Activated naive CD4-positive, alpha-beta T cell treated with anti-CD3 and anti-CD28 coated beads for 36 hours (primary cell): ENCODE measurements at regions not wholly inside any gene's neighbourhood (a gene's known extent, or its start where the extent isn't known, plus 50 kb on each side); places are given as distances from the start of the nearest gene placed in this dataset.

Experiments used
- CTCF ChIA-PET: fragments of 350-600 bp; sonication (Branson Sonifier 250); formaldehyde crosslinking; loops from one replicate; lab custom pipeline; 2021; ENCODE audit warnings: antibody characterized with exemption; lab: Charles Lee
- DNase-seq: peaks from one replicate; pipeline ENCODE4 v3.0.0-alpha.2; 2020
- H3K27ac Mint-ChIP-seq: one replicate; pipeline ENCODE4 v1.8.0; 2021; ENCODE audit warnings: mild to moderate bottlenecking, mixed read lengths
- H3K27me3 Mint-ChIP-seq: one replicate; pipeline ENCODE4 v1.8.0; 2021; ENCODE audit warnings: low read depth, mixed read lengths
- H3K36me3 Mint-ChIP-seq: one replicate; pipeline ENCODE4 v1.8.0; 2021; ENCODE audit warnings: low read depth, mixed read lengths
- H3K4me1 Mint-ChIP-seq: one replicate; pipeline ENCODE4 v1.8.0; 2021; ENCODE audit warnings: low read depth, mixed read lengths
- H3K4me3 Mint-ChIP-seq: one replicate; pipeline ENCODE4 v1.8.0; 2021; ENCODE audit warnings: mild to moderate bottlenecking, moderate library complexity, mixed read lengths
- H3K9me3 Mint-ChIP-seq: one replicate; pipeline ENCODE4 v1.8.0; 2021; ENCODE audit warnings: mixed read lengths
- intact Hi-C: fragments of 100-400 bp; cut with micrococcal nuclease; formaldehyde crosslinking; loops from one replicate; pipeline ENCODE4 v1.15.1; 2023

GRCh38 chr5:7012057-7012456 lies 298.8 kb downstream of the TENT4A start:
- CTCF ChIA-PET, result no interaction called here
- no peaks in the 10 kb centered on the region for H3K4me1 Mint-ChIP-seq
- intact Hi-C loops, result no loop called here
- no peak overlapping the region for H3K4me3 Mint-ChIP-seq
- DNase-seq, result no peak
- peaks cover 2% of the 10 kb centered on the region for H3K36me3 Mint-ChIP-seq
- peaks cover 2% of the 10 kb centered on the region for H3K9me3 Mint-ChIP-seq
- H3K27ac Mint-ChIP-seq, result no peak overlapping the region
- H3K27me3 Mint-ChIP-seq, result no peaks in the 10 kb centered on the region

DNA sequence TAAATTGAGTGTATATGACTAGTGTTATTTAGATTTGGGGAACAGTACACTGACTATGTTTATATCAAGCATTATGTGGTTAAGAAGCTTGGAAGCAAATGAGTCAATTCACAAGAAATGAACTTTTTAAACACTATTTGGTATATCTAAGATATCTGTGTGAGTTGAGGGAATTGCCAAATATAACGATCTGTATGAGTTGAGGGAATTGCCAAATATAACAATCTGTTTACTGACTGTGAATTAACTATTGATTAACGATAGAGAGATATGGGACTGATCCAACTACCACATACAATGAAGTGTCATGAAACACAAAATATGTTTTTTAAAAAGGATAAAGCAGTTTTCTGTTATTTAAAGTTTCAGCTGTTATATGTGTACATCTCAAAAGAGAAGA lies 301.4 kb downstream of the TENT4A start:
- DNase-seq, result no peak
- Mint-ChIP-seq H3K36me3 (peaks cover 2% of the 10 kb centered on the region), H3K27me3 (no peaks in the 10 kb centered on the region), H3K4me3 (no peak overlapping the region), H3K4me1 (no peaks in the 10 kb centered on the region), H3K9me3 (peaks cover 2% of the 10 kb centered on the region), H3K27ac (no peak overlapping the region)
- intact Hi-C loops, result no loop called here
- CTCF ChIA-PET, result no interaction called here

DNA sequence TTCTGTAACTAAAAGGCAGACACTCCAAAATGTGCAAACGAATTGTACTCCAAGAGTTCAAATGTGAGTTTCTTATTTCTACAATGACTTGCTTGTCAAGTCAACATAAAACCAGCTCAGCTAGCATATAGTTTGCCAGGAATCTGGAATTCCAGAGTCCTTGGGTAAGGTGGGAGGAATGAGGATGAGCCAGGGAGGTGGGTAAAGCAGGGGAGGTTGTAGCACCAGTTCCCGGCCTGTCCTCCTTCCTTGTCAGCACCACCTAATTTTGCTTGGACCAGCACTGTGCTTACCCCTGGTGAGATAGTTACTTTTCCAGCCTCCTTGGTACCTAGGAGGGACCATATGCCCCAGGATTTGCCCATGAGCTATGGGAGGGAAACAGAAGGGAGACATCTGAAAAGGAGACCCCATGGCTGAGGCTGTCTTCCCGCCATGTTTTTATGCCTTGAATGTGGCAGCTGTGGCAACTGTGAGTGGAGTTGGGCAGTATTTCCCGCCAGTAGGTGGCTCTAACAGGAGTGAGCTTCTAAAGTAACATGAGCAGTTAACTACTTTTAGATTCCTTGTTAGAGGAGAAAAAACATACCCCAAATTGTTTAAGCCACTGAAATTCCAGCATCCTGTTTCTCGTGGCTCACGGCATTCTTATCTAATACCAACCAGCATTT lies 302.5 kb downstream of the TENT4A start:
- Mint-ChIP-seq H3K27ac (no peak overlapping the region), H3K4me1 (no peaks in the 10 kb centered on the region), H3K9me3 (peaks cover 7% of the 10 kb centered on the region), H3K27me3 (no peaks in the 10 kb centered on the region), H3K4me3 (no peak overlapping the region), H3K36me3 (peaks cover 2% of the 10 kb centered on the region)
- no peak for DNase-seq
- CTCF ChIA-PET, result no interaction called here
- intact Hi-C loops, result no loop called here

DNA sequence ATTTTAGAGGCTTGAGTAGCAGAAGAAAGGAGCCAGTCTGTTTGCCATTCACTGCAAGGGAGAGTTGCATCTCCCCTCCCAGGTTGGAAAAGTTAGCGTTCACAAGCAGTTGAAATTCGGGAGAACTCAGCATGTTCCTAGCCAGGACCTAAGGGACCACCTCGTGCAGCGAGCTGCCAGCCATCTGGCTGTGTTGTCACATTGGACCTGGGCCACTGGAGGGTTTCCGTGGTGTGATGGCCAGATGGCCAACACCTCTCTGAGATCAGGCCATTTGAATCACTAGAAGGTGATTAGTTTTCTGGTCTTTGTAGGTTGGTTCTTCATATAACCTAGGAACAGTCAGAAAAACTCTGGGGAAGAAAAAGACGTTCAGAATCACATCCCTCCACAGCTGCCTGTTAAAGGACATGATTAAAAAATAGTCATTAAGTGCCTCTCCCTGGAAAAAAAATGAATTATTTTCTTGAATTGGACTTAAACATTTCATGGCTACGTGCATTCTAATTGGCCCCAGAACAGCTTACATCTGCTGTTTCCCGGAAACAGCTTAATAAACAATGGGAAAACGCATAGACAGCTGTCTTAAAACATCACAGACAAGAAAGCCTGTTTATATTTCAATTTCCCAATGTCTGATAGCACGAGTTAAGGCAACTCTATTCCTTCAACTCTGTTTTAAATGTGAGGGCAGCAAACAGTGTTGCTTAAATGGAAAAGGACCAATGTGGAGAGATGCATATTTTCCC lies 303.9 kb downstream of the TENT4A start:
- Mint-ChIP-seq H3K4me1 (no peaks in the 10 kb centered on the region), H3K4me3 (no peak overlapping the region), H3K36me3 (peaks cover 2% of the 10 kb centered on the region), H3K27ac (no peak overlapping the region), H3K27me3 (no peaks in the 10 kb centered on the region), H3K9me3 (peaks cover 15% of the 10 kb centered on the region)
- no peak for DNase-seq
- intact Hi-C loops, result no loop called here
- CTCF ChIA-PET, result no interaction called here

GRCh38 chr5:7018198-7018597 lies 305.0 kb downstream of the TENT4A start:
- DNase-seq, result no peak
- Mint-ChIP-seq H3K27me3 (no peaks in the 10 kb centered on the region), H3K36me3 (peaks cover 2% of the 10 kb centered on the region), H3K27ac (no peak overlapping the region), H3K4me1 (no peaks in the 10 kb centered on the region), H3K9me3 (peaks cover 25% of the 10 kb centered on the region), H3K4me3 (no peak overlapping the region)
- intact Hi-C loops, result no loop called here
- CTCF ChIA-PET, result no interaction called here

DNA sequence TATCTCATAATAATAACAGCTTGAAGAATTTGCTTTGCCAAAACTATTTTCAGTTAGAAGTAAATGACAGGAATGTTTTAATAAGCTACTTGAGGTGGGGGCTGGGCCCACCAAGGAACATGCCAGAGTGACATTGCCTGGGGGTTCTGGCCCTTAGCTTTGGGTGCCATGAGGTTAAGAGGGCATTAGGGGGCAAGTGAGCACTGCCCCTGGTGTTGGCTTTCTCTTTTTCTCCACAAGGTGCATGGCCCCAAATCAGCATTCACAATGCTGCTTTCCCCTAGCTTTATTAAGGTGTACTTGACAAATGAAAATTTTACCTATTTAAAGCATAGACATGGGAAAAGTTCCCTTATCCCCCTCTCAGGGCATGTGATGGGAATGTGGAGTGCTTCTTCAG lies 305.4 kb downstream of the TENT4A start:
- no peak for DNase-seq
- no peaks in the 10 kb centered on the region for H3K4me1 Mint-ChIP-seq
- no peak overlapping the region for H3K27ac Mint-ChIP-seq
- no peaks in the 10 kb centered on the region for H3K27me3 Mint-ChIP-seq
- CTCF ChIA-PET, result no interaction called here
- H3K9me3 Mint-ChIP-seq, result peaks cover 28% of the 10 kb centered on the region
- H3K4me3 Mint-ChIP-seq, result no peak overlapping the region
- H3K36me3 Mint-ChIP-seq, result peaks cover 2% of the 10 kb centered on the region
- intact Hi-C loops, result no loop called here

DNA sequence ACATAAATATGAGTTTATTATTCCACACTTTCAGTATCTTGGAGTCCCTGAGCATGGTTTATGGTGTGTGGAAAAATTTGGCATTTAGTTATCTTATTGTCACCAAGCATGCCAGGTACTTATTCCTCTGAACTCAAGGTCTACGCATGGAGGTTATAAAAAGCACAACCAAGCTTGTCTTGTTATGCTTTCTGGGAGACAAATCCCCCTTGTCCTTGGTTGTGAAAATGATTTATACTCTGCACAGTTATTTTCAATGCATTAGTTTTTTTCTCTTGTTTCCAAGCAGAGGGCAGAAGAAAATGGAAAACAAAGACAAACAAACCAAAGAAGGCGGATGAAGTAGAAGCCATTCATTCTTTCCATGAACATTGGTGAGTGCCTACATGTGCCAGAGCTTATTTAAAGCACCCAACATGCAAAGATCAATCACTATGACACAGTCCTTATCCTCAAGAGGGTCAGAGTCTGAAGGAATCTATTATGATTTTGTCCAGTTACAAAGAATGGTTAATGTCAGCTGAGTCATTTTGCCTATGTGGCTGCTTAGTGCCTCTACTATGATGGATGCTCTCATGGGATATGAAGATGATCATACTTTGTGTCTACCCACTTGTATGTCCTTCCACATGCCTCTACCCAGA lies 323.1 kb downstream of the TENT4A start:
- Mint-ChIP-seq H3K27ac (no peak overlapping the region), H3K9me3 (no peaks in the 10 kb centered on the region), H3K27me3 (peaks cover 6% of the 10 kb centered on the region), H3K36me3 (no peaks in the 10 kb centered on the region), H3K4me1 (no peaks in the 10 kb centered on the region), H3K4me3 (no peak overlapping the region)
- intact Hi-C loops, result no loop called here
- CTCF ChIA-PET, result no interaction called here
- no peak for DNase-seq

- no peak overlapping the region for H3K4me3 Mint-ChIP-seq
- H3K27ac Mint-ChIP-seq, result no peak overlapping the region
- peaks cover 6% of the 10 kb centered on the region for H3K27me3 Mint-ChIP-seq
- CTCF ChIA-PET, result no interaction called here
- no peaks in the 10 kb centered on the region for H3K36me3 Mint-ChIP-seq
- intact Hi-C loops, result no loop called here
- no peaks in the 10 kb centered on the region for H3K4me1 Mint-ChIP-seq
- no peak for DNase-seq
- H3K9me3 Mint-ChIP-seq, result no peaks in the 10 kb centered on the region
Observed at GRCh38 chr5:7039074-7039473, 325.8 kb downstream of the TENT4A start.

GRCh38 chr5:7040111-7040510 lies 326.9 kb downstream of the TENT4A start:
- Mint-ChIP-seq H3K9me3 (no peaks in the 10 kb centered on the region), H3K27me3 (peaks cover 6% of the 10 kb centered on the region), H3K4me3 (no peak overlapping the region), H3K4me1 (no peaks in the 10 kb centered on the region), H3K27ac (no peak overlapping the region), H3K36me3 (no peaks in the 10 kb centered on the region)
- DNase-seq, result no peak
- intact Hi-C loops, result no loop called here
- CTCF ChIA-PET, result no interaction called here

DNA sequence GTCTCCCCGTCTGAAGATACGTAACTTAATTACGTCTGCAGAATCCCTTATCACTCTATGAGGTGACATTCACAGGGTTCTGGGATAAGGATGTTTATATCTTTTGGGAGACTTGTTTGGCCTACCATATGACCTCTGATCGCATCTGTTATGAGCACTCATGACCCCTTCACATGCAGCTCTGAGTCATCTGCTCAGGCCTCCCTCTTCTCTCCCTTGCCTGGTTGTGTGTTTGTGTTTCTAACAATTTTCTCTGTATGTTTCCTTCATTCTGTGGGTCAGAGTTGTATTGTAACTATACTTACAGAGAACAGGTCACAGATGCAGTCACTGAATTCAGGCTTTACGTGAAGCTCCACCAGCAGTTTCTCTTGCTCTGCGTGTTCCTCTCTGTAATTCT lies 330.6 kb downstream of the TENT4A start:
- intact Hi-C loops, result no loop called here
- no peak overlapping the region for H3K4me3 Mint-ChIP-seq
- no peak for DNase-seq
- peaks cover 6% of the 10 kb centered on the region for H3K27me3 Mint-ChIP-seq
- no peaks in the 10 kb centered on the region for H3K9me3 Mint-ChIP-seq
- no peaks in the 10 kb centered on the region for H3K36me3 Mint-ChIP-seq
- CTCF ChIA-PET, result no interaction called here
- H3K27ac Mint-ChIP-seq, result no peak overlapping the region
- H3K4me1 Mint-ChIP-seq, result no peaks in the 10 kb centered on the region

DNA sequence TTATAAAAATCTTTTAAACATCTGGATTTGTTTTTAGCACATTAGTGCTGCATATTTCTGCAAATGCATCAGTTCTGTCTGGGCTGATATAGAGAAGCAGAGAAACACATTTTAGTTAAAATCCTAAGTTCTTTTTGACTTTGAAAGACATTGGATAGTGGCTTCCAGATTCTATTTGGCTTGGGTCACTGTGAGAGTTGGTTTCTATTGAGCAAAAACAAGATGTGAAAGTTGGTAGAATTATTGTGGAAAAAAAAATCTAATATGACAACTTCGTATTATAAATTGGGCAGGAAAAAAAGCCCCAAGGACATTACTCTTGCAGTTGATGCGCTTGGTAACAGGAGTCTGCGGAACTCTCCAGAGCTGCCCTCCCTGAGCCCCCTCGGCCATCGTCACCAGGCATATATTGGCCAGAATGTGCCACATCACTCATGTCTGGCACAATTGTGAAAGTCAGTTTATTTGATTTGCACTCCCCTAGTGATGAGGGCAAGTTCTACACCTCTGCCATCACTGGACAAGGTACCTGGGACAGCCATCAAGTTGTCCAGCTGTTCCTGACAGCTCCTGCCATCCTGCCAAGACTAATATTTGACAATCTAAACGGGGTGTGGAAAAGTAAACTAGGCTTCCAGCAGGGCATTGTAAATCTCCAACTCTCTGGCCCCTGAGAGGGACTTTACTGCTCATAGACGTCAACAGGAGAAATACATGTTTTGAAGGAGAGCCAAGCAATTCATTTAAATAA lies 334.5 kb downstream of the TENT4A start:
- intact Hi-C loops, result no loop called here
- H3K4me1 Mint-ChIP-seq, result no peaks in the 10 kb centered on the region
- H3K4me3 Mint-ChIP-seq, result no peak overlapping the region
- no peak for DNase-seq
- no peaks in the 10 kb centered on the region for H3K9me3 Mint-ChIP-seq
- no peaks in the 10 kb centered on the region for H3K27me3 Mint-ChIP-seq
- CTCF ChIA-PET, result no interaction called here
- no peaks in the 10 kb centered on the region for H3K36me3 Mint-ChIP-seq
- H3K27ac Mint-ChIP-seq, result no peak overlapping the region

DNA sequence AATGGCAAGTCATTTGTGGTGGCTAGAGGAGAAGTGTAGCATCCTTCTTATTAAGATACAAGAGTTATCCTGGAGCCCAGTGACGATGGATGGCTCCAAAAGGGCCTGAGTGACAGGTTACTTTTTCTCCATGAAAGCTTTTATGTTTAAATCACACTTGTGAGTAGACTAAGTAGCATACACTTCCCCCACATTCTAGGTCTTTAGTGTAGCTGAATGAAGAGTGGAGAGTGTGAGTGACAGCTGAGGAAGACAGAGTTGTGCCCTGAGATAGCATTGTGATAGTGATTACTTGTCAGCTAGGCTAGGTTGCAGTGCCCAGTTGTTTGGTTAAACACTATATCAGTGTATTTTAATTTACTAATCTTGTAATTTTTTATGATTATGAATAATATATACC lies 337.8 kb downstream of the TENT4A start:
- H3K4me1 Mint-ChIP-seq, result no peaks in the 10 kb centered on the region
- H3K4me3 Mint-ChIP-seq, result no peak overlapping the region
- CTCF ChIA-PET, result no interaction called here
- no peaks in the 10 kb centered on the region for H3K36me3 Mint-ChIP-seq
- DNase-seq, result no peak
- H3K9me3 Mint-ChIP-seq, result no peaks in the 10 kb centered on the region
- intact Hi-C loops, result no loop called here
- no peak overlapping the region for H3K27ac Mint-ChIP-seq
- no peaks in the 10 kb centered on the region for H3K27me3 Mint-ChIP-seq
